ENCODE measurements at regions not wholly inside any gene's neighbourhood (a gene's known extent, or its start where the extent isn't known, plus 50 kb on each side); places are given as distances from the start of the nearest gene placed in this dataset.
"Not testable (repeated sequence)": the region's sequence is repeated elsewhere in the genome, so short reads cannot be mapped to it uniquely, and the experiment has no call there.

DNA sequence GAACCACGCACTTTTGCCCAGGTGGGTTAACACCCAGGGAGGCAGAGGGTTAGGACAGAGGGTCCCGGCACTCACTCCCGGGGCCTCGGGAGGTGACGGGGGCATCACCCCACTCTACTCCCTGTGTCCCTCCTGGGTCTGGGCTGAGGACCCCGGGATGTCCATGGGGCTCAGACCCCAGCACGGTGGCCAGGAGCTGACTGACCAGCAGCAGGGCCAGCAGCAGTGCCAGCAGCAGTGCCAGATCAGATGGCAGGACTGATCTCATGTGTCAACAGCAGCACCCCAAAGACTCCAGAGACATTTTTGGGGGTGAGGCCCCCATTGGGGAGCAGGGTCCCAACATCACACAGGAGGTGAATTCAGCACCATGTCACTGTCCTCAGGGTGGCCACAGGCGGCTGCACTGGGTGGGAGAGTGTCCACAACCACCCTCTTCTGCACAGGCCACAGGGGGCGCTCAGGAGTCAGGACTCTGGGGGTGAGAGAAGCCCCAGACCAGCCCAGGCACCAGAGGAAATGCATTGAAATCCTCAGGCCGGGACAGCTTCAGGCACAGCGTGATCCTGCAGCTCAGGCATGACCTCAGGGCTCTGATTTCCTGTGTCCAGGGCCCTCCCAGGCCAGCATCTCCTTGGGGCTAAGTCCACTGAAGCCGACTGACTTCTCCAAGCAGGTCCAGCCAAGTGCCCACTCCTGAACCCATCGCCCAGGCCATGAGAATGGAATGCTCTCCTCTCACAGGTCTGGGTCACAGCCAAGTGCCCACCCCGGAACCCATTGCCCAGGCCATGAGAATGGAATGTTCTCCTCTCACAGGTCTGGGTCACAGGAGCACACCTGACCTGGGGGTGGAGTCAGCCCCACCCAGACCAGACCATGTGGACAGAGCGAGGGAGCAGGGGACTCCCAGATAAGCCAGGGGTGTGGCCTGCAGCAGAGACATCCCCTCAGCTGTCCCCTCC is 87.2 kb upstream of the SFSWAP start:
- not testable (repeated sequence) for DNase-seq

DNA sequence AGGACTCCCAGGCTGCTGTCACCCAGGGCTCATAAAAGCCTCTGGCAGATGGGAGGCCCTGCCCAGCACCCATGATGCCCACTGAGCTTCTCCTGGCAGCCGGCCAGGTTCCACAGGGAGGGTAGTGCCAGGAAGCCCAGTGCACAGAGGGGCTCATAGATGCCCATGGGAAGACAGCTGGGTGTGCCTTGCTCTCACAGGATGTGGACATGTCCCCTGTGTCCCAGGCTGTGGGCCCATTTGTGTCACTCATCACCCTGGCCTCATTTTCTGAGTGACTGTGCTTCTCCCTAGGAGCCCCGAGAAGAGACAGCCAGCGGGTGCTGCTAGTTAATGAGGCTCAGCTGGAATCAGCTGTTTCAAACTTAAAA is 86.5 kb upstream of the SFSWAP start:
- DNase-seq = not testable (repeated sequence)

DNA sequence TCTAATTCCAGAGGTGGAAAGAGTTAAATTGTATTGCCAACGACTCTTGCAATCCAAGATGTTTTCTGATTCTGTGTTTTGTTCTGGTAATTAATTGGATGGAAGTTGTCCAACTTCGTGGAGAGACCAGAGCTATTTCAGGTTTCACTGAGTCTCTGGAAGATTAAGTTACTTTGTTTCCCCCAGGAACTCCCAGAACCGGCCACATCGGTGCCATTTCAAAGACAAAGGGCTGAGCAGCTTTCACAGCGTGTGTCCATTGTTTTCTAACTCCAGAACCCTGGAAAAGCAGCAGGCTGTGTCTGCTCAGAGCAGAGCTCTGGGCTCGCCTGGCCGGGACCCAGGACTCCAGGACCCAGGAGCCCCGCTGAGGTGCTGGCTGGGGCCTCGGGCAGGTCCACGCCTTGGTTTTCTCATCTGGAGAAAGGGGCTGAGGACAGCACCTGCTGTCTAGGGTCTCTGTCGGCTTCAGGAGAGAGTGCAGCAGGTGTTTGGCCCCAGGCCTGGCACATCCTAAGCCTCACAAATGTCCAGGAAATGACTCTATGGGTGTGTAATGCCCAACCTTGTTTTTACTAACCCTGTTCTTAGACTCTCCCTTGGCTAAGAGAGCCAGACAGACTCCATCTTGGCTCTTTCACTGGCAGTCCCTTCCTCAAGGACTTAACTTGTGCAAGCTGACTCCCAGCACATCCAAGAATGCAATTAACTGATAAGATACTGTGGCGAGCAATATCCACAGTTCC is 86.0 kb upstream of the SFSWAP start:
- not testable (repeated sequence) for DNase-seq

DNA sequence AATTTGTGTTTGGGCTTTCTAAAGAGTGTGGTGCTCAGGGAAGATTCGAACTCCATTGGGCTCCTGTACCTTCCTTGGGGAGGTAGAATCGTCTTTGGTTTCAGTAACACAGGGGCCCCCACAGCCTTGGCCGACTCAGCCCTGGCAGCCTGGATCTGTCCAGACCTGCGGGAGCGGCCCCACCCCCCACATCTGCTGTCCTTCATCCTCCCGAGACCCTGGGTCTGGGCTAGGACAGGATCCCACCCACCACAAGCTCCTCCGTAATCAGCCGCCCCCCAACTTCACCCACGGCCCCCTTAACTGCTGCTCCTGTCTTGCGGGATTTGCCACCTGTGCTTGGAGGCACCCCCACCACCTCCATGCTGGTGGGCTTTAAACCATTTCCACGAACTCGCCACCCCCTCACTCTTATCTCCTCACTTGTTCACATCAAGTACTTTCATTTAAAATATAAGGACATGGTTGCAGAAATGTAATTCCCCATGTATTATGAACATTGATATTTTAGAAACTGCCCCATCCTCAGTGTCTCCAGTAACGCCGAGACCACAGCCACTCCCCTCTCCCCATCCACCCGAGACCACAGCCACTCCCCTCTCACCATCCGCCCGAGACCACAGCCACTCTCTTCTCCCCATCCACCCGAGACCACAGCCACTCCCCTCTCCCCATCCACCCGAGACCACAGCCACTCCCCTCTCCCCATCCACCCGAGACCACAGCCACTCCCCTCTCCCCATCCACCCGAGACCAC is 84.7 kb upstream of the SFSWAP start:
- DNase-seq = not testable (repeated sequence)

DNA sequence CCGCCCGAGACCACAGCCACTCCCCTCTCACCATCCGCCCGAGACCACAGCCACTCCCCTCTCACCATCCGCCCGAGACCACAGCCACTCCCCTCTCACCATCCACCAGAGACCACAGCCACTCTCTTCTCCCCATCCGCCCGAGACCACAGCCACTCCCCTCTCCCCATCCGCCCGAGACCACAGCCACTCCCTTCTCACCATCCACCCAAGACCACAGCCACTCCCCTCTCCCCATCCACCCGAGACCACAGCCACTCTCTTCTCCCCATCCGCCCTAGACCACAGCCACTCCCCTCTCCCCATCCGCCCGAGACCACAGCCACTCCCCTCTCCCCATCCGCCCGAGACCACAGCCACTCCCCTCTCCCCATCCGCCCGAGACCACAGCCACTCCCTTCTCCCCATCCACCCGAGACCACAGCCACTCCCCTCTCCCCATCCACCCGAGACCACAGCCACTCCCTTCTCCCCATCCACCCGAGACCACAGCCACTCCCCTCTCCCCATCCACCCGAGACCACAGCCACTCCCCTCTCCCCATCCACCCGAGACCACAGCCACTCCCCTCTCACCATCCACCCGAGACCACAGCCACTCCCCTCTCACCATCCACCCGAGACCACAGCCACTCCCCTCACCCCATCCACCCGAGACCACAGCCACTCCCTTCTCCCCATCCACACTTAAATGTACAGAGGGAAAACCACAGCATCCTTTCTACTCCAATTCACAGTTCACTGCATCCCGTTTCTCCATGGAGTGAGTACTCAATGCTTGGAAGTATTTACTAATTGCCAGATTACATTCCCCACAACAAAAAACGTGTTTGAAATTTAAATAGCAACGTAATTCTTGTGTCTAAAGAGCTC is 83.5 kb upstream of the SFSWAP start:
- DNase-seq = peak in 1 of 2 experiments; percentile 73

DNA sequence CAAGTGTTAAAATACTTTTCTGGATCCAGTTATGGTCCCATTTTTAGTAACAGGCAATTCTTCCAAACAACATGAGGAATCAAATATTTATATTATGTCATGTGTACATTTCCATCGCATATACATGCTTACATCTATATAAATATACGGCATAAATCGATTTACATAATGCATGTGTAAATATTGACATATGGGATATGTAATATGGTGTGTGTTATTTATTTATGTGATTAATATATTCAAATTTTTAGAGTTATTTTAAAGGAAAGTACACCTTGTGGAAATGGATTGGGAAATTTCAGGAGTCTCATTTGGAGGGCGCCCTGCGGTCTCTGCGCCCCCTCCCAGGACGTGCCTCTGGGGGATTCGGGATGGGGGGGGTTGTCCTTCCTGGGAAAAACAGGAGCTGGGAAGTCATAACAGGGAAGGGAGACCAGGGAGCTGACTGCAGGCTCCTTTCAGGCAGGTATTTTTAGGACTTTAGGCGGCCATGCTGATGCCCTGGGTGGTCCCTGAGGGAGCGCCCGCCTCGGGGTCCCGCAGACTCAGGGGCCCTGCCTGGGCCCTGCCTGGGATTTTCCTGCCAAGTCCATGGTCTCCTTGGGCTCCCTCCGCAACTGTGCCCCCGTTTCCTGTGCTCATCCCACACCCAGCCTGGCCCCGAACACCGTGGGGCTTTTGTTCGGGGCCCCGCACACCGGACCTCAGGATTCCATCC is 82.7 kb upstream of the SFSWAP start:
- DNase-seq = peak; percentile 83 to 85

DNA sequence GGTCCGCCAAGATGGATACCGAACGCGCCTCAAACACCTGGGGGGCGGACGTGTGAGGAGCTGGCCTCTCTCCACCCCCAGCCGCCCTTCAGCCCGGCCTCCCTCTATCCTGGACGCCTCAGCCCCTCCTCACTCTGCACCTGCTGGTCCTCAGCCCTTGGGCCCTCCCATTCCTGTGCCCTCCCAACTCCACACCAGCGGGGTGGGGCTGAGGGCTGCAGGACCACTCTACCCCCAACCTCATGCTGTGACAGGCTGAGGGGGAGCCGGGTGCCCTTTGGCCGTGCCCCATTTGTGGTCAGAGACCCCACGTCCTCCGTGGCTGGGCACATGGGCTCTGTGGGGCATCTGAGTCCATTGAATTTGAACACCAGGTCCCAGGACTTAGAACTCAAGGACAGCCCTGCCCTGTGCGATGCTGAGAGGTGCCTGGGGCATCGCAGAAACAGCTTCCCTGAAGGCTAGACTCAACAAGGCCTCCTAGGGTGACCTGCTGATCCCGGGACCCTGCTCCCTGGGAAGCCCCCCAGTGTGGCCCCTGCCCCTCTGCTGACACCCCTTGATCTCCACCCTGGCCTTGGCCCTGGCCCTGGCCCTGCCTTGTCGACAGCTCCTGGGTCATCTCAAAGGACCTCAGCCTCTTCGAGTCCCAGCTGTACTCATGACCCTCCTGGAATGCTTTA is 82.0 kb upstream of the SFSWAP start:
- DNase-seq = no peak

DNA sequence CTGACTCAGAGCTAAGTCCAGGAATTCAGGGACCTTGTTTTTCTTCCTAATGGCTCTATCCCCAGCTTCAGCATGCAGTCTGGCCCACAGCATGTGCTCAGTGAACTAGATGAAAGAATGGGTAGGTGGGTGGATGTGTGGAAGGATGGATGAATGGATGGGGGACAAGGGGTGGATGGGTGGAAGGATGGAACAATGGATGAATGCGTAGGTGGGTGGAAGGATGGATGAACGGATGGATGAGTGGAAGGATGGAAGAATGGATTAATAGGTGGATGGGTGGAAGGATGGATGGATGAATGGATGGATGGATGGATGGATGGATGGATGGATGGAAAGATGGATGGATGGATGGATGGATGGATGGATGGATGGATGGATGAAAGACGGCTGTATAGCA is 79.7 kb upstream of the SFSWAP start:
- no peak for DNase-seq

DNA sequence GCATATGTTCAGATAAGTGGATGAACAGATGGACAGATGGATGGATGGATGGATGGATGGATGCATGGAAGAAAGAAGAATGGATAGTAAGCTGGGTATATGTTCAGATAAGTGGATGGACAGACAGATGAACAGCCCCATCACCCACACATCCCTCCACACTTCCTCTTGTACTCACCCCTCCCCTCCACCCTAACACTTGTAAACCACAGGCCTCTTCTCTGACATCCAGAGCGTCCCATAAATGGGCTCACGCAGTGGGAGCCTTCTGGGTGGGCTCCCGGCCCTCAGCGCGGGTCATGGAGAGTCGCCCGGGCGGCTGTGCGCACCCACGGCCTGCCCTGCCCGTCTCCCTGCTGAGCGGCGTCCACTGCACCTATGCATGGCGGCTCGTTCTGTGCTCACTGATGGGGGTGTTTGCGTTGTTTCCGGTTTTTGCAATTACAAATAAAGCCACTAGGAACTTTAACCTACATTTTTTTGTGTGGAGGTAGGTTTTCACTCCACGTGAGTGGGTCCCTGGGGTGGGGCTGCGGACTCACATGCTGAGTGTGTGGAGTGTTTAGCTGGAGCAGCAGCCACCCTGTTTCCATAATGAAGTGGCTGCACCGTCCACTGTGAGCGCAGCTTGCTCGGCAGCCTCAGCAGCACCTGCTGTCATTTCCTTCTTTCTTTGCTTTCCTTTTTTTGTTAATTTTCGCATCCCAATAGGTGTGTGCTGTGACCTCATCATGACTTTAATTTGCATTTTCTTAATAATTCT is 78.8 kb upstream of the SFSWAP start:
- not testable (repeated sequence) for DNase-seq

DNA sequence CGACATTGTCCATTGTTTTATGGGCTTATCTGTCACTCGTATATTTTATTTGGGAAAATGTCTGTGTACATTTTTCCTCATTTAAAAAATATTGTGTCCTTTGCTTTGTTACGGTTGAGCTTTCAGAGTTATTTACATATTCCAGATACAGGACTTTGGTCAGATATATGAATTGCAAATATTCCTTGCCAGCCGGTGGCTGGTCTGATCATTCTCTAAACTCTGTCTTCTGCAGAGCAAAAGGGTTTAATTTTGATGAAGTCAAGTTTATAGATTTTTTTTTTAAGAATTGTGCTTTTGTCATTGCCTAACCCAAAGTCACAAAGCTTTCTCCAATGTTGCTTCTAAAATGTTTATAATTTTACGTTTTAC is 78.3 kb upstream of the SFSWAP start:
- peak; percentile 86 to 90 for DNase-seq

DNA sequence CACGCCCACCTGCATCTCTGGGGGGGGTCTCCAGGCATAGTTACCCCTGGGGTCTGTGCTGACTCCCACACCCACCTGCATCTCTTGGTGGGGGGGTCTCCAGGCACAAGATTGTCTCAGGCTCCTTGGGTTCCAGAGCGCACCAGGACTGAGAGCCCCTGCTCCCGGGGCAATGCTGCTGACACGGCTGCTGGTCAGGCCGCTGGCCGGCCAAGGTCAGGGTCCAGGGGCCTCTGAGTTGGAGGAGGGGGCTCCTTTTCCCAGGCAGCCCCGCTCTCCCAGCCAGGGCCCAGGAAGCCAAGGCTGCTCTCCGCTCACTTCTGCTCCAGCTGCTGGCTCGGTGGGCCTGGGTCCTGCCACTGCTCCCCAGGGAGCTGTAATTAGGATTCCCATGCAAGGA is 77.3 kb upstream of the SFSWAP start:
- DNase-seq = not testable (repeated sequence)

DNA sequence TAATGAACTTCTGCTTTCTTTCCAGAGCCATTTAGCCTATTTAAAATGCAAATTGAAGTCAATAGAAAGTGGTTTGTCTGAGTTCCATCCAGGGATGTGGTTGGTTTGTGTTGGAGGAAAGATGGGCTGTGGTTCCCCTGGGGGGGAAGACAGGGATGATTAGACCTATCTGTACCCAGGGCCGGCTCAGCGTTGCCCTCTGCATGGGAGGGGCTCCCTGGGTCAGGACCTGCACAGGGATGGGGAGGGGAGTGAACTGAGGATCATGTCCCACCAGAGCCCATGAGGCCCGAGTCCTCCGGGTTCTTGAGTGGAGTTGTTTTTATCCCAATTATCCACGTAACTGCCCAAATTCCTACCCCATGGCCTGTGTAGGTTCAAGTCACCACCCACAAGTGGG is 76.9 kb upstream of the SFSWAP start:
- DNase-seq = peak; percentile 83 to 84

DNA sequence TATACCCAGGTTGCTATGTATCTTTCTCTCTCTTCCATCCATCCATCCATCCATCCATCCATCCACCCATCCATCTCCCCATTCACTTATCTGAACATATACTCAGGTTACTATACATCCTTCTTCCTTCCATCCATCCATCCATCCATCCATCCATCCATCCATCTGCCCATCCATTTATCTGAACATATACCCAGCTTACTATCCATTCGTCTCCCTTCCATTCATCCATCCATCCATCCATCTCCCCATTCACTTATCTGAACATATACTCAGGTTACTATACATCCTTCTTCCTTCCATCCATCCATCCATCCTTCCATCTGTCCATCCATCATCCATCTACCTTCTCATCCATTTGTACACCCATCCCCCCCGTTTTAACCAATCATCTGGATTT is 75.9 kb upstream of the SFSWAP start:
- not testable (repeated sequence) for DNase-seq

DNA sequence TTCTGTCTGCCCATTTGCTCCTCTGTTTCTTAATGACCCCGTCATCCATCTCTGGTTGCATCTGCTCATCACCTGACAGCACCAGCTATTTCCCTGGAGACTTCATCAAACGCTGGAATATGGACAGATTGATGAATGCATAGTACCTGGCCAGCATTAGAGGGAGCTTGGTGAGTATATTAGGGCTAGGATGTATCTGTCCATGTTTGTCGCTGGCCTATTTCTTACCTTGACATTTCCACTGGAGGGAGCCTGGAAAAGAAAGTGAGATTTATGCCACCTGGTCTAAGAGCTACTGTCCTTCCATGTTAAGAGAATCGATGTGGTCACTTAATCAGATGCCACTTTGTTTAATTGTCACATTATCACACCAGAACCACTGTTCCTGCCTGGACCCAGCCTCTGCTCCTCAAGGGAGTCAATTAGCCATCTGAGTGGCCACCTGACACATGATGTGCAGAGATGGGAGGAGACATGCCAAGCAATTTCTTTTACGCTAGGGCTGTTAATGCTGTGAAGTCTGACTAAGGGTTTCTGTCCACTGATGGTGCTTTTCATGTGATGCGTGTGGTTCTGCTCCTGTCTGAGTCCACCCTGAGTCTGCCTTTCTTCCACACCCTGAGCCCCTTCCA is 75.3 kb upstream of the SFSWAP start:
- no peak for DNase-seq

DNA sequence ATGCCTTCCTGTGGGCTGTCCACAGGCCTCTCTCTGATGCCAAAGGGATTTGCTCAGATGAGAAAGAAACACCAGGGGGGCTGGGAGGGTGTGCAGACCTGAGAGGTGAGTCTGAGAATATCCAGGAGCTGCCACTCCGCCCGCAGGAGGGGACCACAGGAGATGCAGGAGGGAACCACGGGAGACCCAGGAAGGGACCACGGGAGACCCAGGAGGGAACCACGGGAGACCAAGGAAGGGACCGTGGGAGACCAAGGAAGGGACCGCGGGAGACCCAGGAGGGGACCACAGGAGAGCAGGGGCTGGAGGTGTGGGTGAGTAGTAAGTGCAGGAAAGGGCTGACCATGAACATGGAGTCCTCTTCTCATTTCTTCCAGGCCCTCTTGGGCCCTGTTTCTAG is 74.6 kb upstream of the SFSWAP start:
- DNase-seq = no peak

DNA sequence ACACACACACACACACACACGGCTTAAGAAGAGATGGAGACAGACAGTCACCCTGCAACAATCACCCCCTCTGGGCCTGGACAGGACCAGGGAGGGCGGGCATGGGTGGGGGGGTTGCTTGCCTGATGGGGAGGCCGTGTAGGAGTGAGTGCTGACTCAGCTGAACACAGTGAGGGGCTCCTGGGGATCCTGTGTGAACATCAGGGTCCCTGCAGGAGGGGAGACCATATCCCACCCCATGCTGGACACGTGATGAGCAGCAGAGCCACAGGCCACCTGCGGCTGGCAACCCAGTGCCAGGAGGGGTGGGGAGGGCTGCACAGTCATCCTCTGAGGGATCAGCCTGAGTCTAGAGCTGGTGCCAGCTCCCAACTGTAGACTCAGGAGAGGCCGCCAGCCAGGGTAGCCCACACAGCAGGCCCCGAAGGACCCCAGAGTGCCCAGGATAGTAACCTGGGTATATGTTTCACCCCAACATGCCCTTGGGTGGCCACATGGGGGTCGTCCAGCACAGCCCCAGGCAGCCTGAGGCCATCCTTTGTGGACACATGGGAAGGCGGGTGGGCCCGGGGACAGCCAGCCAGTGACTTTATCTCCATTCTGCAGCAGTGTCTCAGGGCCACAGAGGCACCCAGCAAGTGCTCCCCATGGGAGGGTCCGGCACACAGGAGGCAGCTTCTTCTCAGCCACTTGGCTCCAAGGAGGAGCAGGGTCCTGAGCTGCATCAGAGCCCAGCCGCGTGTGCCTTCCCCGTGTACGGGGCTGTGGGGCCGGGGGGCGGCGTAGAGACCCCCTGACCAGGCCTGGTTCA is 73.7 kb upstream of the SFSWAP start:
- no peak for DNase-seq

DNA sequence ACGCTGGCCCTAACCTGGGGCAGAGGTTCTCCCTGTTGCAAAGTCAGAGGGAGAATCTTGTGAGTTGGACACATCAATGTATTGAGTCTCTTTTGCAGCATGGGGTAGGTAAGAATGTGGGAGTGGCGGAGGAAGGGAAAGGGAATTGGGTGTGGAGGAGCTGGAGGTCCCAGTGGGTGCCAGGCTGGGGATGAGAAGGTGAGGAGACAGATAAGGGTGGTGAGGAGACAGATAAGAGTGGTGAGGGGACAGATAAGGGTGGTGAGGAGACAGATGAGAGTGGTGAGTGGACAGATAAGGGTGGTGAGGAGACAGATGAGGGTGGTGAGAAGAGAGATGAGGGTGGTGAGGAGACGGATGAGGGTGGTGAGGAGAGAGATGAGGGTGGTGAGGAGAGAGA is 72.9 kb upstream of the SFSWAP start:
- DNase-seq = no peak

DNA sequence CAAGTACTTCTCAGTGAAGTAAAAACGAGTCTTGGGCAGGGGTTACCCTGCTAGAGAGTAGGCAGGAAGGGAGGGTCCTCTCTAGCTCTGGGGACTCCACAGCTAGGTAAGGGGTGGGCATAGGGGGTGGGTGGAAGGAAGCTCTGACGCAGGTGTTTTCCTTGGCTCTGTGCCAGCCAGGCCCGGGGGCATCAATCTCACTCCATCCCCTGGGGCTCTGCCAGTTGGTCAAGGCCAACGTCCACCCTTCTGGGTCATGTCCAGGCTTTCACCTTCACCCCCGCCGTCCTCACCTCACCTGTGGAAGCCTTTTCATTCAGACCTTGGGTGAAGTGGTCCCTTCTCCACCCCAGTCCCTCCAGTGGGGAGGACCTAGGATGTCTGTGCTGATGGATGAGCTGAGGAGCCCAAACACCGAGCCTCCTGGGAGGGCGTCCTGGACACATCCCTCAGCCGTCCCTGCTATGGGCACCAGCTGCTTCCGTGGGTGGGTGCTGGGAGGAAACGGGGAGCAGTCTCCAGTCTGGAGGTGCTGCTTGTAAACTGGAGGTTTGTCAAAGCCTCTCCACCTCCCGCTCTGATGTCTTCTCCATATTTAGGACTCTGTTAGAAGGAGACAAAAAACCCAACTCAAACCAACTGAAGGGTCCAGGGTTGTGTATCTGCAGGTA is 71.5 kb upstream of the SFSWAP start:
- DNase-seq = no peak
